NOMO-1 treated with dmso at 0.1 percent for 144 hours (cell line): ENCODE measurements at regions not wholly inside any gene's neighbourhood (a gene's known extent, or its start where the extent isn't known, plus 50 kb on each side); places are given as distances from the start of the nearest gene placed in this dataset.

Source experiments
- DNase-seq: peaks from one replicate; lab custom pipeline; 2025; ENCODE audit not compliant: unreplicated experiment; lab: John Stamatoyannopoulos, UW

- DNase-seq: no peak
These were observed 770.9 kb downstream of the HDGFL1 start for GRCh38 chr6:23340271-23340670.

GRCh38 chr6:23343610-23344306 lies 774.4 kb downstream of the HDGFL1 start:
- DNase-seq: no peak

- DNase-seq: no peak
These were observed 777.8 kb upstream of the NRSN1 start for GRCh38 chr6:23348185-23348584.

- no peak for DNase-seq
These were observed 776.4 kb upstream of the NRSN1 start for GRCh38 chr6:23349521-23350147.

- no peak for DNase-seq
These were observed 775.1 kb upstream of the NRSN1 start for GRCh38 chr6:23350752-23351453.

GRCh38 chr6:23354004-23354403 lies 772.0 kb upstream of the NRSN1 start:
- DNase-seq: no peak

GRCh38 chr6:23357185-23357766 lies 768.7 kb upstream of the NRSN1 start:
- no peak for DNase-seq

- no peak for DNase-seq
These were observed 760.3 kb upstream of the NRSN1 start for GRCh38 chr6:23365732-23366131.

GRCh38 chr6:23367311-23367710 lies 758.7 kb upstream of the NRSN1 start:
- DNase-seq: no peak

GRCh38 chr6:23368557-23368956 lies 757.5 kb upstream of the NRSN1 start:
- no peak for DNase-seq

GRCh38 chr6:23370051-23370450 lies 756.0 kb upstream of the NRSN1 start:
- DNase-seq: no peak

- DNase-seq: no peak
These were observed 754.7 kb upstream of the NRSN1 start for GRCh38 chr6:23371132-23371915.

GRCh38 chr6:23377830-23378229 lies 748.2 kb upstream of the NRSN1 start:
- no peak for DNase-seq

GRCh38 chr6:23380465-23380864 lies 745.5 kb upstream of the NRSN1 start:
- DNase-seq: no peak

- no peak for DNase-seq
These were observed 737.8 kb upstream of the NRSN1 start for GRCh38 chr6:23388086-23388783.

GRCh38 chr6:23389386-23389785 lies 736.6 kb upstream of the NRSN1 start:
- no peak for DNase-seq

GRCh38 chr6:23390221-23390620 lies 735.8 kb upstream of the NRSN1 start:
- DNase-seq: no peak

GRCh38 chr6:23394681-23395080 lies 731.3 kb upstream of the NRSN1 start:
- DNase-seq: no peak

GRCh38 chr6:23395381-23395780 lies 730.6 kb upstream of the NRSN1 start:
- no peak for DNase-seq

- DNase-seq: no peak
These were observed 729.1 kb upstream of the NRSN1 start for GRCh38 chr6:23396949-23397348.

GRCh38 chr6:23403460-23403859 lies 722.6 kb upstream of the NRSN1 start:
- DNase-seq: no peak
